Trophoblast cell (in vitro differentiated cells and primary cell): ENCODE measurements at regions not wholly inside any gene's neighbourhood (a gene's known extent, or its start where the extent isn't known, plus 50 kb on each side); places are given as distances from the start of the nearest gene placed in this dataset.

Source experiments
- DNase-seq, 2 donors: peaks; one replicate each; pipeline ENCODE4 v3.0.0-alpha.2; 2016
- H2AFZ ChIP-seq: 2 replicates; pipeline ENCODE4 v1.6.1; 2013; ENCODE audit warnings: low read length, moderate library complexity, mild to moderate bottlenecking; ENCODE audit not compliant: insufficient read depth, poor library complexity
- H2AK5ac ChIP-seq: 2 replicates; pipeline ENCODE4 v1.6.1; 2013; ENCODE audit warnings: mild to moderate bottlenecking, low read length
- H2BK120ac ChIP-seq: 2 replicates; pipeline ENCODE4 v1.6.1; 2013; ENCODE audit warnings: low read length, mild to moderate bottlenecking, moderate library complexity; ENCODE audit not compliant: insufficient read depth, poor library complexity
- H2BK12ac ChIP-seq: 2 replicates; pipeline ENCODE4 v1.6.1; 2013; ENCODE audit warnings: mild to moderate bottlenecking, low read length, moderate library complexity
- H2BK5ac ChIP-seq: 2 replicates; pipeline ENCODE4 v1.6.1; 2013; ENCODE audit warnings: low read length, low read depth, moderate library complexity, mild to moderate bottlenecking; ENCODE audit not compliant: poor library complexity
- H3K14ac ChIP-seq: 2 replicates; pipeline ENCODE4 v1.6.1; 2013; ENCODE audit warnings: mild to moderate bottlenecking, low read length
- H3K18ac ChIP-seq: 2 replicates; pipeline ENCODE4 v1.6.1; 2013; ENCODE audit warnings: mild to moderate bottlenecking, low read length
- H3K23ac ChIP-seq: 2 replicates; pipeline ENCODE4 v1.6.1; 2013; ENCODE audit warnings: low read length
- H3K27ac ChIP-seq: 2 replicates; pipeline ENCODE4 v1.5.1; 2013; ENCODE audit warnings: low read depth, mild to moderate bottlenecking, inconsistent platforms, low read length, moderate library complexity
- H3K27me3 ChIP-seq: 2 replicates; pipeline ENCODE4 v1.6.1; 2013; ENCODE audit warnings: inconsistent platforms, mild to moderate bottlenecking, low read length, moderate library complexity; ENCODE audit not compliant: insufficient read depth
- H3K36me3 ChIP-seq, 2 experiments: 1 replicate in 1 of 2; 2 replicates in 1 of 2; pipeline ENCODE4 v1.6.1; 2013; ENCODE audit warnings: low read length in 2 of 2, mild to moderate bottlenecking in 2 of 2, moderate library complexity in 1 of 2; ENCODE audit not compliant: insufficient read depth in 2 of 2, control insufficient read depth in 1 of 2
- H3K4ac ChIP-seq: 2 replicates; pipeline ENCODE4 v1.6.1; 2013; ENCODE audit warnings: low read depth, mild to moderate bottlenecking, low read length, moderate library complexity
- H3K4me1 ChIP-seq, 2 experiments: 1 replicate in 1 of 2; 2 replicates in 1 of 2; pipeline ENCODE4 v1.6.1; 2013; ENCODE audit warnings: low read length in 2 of 2, mild to moderate bottlenecking in 2 of 2, moderate library complexity in 1 of 2; ENCODE audit not compliant: insufficient read depth in 2 of 2, control insufficient read depth in 1 of 2
- H3K4me2 ChIP-seq: 2 replicates; pipeline ENCODE4 v1.6.1; 2013; ENCODE audit warnings: inconsistent platforms, mild to moderate bottlenecking, low read length, moderate library complexity
- H3K4me3 ChIP-seq: 2 replicates; pipeline ENCODE4 v1.5.1; 2013; ENCODE audit warnings: mild to moderate bottlenecking, low read depth, low read length, inconsistent platforms
- H3K79me1 ChIP-seq: one replicate; pipeline ENCODE4 v1.6.1; 2013; ENCODE audit warnings: low read length
- H3K79me2 ChIP-seq: 2 replicates; pipeline ENCODE4 v1.6.1; 2013; ENCODE audit warnings: low read length, mild to moderate bottlenecking; ENCODE audit not compliant: control insufficient read depth, insufficient read depth, poor library complexity
- H3K9ac ChIP-seq: 2 replicates; pipeline ENCODE4 v1.6.1; 2013; ENCODE audit warnings: mild to moderate bottlenecking, low read length
- H3K9me3 ChIP-seq: 2 replicates; pipeline ENCODE4 v1.6.1; 2013; ENCODE audit warnings: low read depth, mild to moderate bottlenecking, control low read depth, inconsistent platforms, low read length; ENCODE audit not compliant: insufficient read depth
- H4K12ac ChIP-seq: 2 replicates; pipeline ENCODE4 v1.6.1; 2013; ENCODE audit warnings: low read depth, mild to moderate bottlenecking, low read length, moderate library complexity
- H4K8ac ChIP-seq: 2 replicates; pipeline ENCODE4 v1.6.1; 2013; ENCODE audit warnings: low read depth, mild to moderate bottlenecking, low read length, moderate library complexity
- H4K91ac ChIP-seq: one replicate; pipeline ENCODE4 v1.6.1; 2013; ENCODE audit warnings: low read depth, mild to moderate bottlenecking, low read length, moderate library complexity
- WGBS: extraction: QIAGEN DNeasy Blood & Tissue Kit; methylation state at CpG from one replicate; pipeline ENCODE4 v1.1.7; 2013; ENCODE audit warnings: missing lambda C conversion rate; ENCODE audit not compliant: insufficient read length, insufficient coverage; ENCODE audit errors: extremely low coverage; 5-methylcytosine and 5-hydroxymethylcytosine counted together

DNA sequence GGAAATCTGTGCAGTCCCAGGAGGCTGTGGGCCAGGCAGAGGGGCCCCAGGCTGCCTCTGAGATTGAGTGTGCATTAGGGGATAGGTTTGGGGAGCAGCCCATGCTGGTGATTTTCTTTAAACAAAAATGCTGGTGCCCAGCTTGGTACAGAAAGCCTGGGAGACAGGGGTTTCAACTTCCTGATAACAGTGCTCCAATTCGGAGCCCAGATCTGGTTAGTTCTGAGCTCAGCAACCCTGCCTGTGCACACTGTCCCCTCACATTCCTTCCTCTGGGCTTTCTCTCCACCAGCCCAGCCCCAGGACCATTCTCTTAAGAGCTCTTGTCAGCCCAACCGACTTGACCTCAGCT, 379.2 kb upstream of the ZMIZ1 start:
- Histone ChIP-seq H4K91ac (no peak overlapping the region), H2AK5ac (no peak overlapping the region), H3K4me1 (peaks cover 0 to 6% of the 10 kb centered on the region in 2 experiments), H3K4me2 (no peak overlapping the region), H4K8ac (no peak overlapping the region), H3K9me3 (peaks cover 2% of the 10 kb centered on the region), H3K4me3 (no peak overlapping the region), H2BK12ac (no peak overlapping the region), H3K27ac (no peak overlapping the region), H3K9ac (no peak overlapping the region), H3K4ac (no peak overlapping the region), H3K23ac (no peak overlapping the region), H2BK120ac (no peak overlapping the region), H2AFZ (no peak overlapping the region), H3K27me3 (no peaks in the 10 kb centered on the region), H2BK5ac (no peak overlapping the region), H3K79me2 (no peaks in the 10 kb centered on the region), H3K36me3 (no peaks in the 10 kb centered on the region), H3K18ac (no peak overlapping the region), H3K79me1 (no peaks in the 10 kb centered on the region), H3K14ac (no peak overlapping the region), H4K12ac (no peak overlapping the region)
- no CpG with 5 or more reads among the region's 2 CpGs for WGBS
- DNase-seq: no peak

DNA sequence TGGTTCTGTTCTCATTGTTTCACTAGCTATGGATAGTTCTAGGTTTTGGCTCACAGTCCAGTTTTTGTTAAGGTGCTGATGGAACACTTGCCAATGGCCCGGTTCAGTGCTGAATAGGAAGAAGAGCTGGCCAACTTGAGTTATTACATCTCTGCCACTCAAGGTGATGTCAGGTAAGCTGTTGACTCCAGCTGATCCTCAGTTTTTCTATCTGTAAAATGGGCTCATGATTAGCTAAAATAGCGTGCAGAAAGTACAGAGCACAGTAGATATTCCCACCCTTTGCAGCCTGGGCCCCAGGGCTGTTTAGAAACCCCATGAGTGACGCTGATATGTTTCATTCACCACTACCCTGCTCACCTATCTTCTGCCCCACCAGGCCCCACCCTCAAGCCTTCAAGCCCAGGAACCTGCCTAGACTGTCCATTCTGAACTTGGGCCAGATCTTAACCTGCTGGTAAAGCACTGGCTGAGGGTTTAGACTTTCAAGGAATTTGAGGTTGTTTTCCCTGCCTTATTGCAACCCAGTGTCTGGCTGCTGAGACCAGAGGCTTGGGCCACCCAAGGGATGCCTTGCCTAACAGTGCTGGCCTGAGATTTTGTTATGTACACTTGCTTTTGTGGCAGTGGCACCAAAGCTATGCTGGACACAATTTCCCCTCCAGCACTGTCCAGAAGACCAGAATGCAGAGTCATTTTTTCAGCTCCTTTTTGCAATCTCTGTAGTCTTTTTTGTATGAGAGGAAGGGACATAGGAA, 378.2 kb upstream of the ZMIZ1 start:
- Histone ChIP-seq H4K12ac (no peak overlapping the region), H3K4me1 (peaks cover 0 to 6% of the 10 kb centered on the region in 2 experiments), H3K36me3 (no peaks in the 10 kb centered on the region), H3K4me2 (no peak overlapping the region), H2BK12ac (no peak overlapping the region), H2AFZ (no peak overlapping the region), H3K4me3 (no peak overlapping the region), H3K14ac (no peak overlapping the region), H3K79me1 (no peaks in the 10 kb centered on the region), H2AK5ac (no peak overlapping the region), H3K18ac (no peak overlapping the region), H3K79me2 (no peaks in the 10 kb centered on the region), H3K27me3 (no peaks in the 10 kb centered on the region), H3K9me3 (peaks cover 2% of the 10 kb centered on the region), H3K27ac (no peak overlapping the region), H4K91ac (no peak overlapping the region), H3K23ac (no peak overlapping the region), H2BK5ac (no peak overlapping the region), H3K4ac (no peak overlapping the region), H2BK120ac (no peak overlapping the region), H3K9ac (no peak overlapping the region), H4K8ac (no peak overlapping the region)
- no CpG with 5 or more reads among the region's 3 CpGs for WGBS
- DNase-seq: no peak

GRCh38 chr10:78691301-78692030, 377.3 kb upstream of the ZMIZ1 start:
- H3K36me3 ChIP-seq: no peaks in the 10 kb centered on the region
- no peak overlapping the region for H3K23ac ChIP-seq
- no peak overlapping the region for H3K4me3 ChIP-seq
- H3K9ac ChIP-seq: no peak overlapping the region
- no peak overlapping the region for H4K91ac ChIP-seq
- H3K9me3 ChIP-seq: peaks cover 2% of the 10 kb centered on the region
- no peak overlapping the region for H3K18ac ChIP-seq
- no peak overlapping the region for H2BK5ac ChIP-seq
- no peak overlapping the region for H3K14ac ChIP-seq
- H3K79me2 ChIP-seq: no peaks in the 10 kb centered on the region
- no peak overlapping the region for H2AFZ ChIP-seq
- H3K27me3 ChIP-seq: no peaks in the 10 kb centered on the region
- H2BK120ac ChIP-seq: no peak overlapping the region
- H2BK12ac ChIP-seq: no peak overlapping the region
- H3K4ac ChIP-seq: no peak overlapping the region
- H3K4me1 ChIP-seq: peaks cover 0 to 6% of the 10 kb centered on the region in 2 experiments
- H2AK5ac ChIP-seq: no peak overlapping the region
- H3K79me1 ChIP-seq: no peaks in the 10 kb centered on the region
- WGBS: no CpG with 5 or more reads among the region's 4 CpGs
- H3K4me2 ChIP-seq: no peak overlapping the region
- no peak overlapping the region for H4K12ac ChIP-seq
- no peak overlapping the region for H4K8ac ChIP-seq
- H3K27ac ChIP-seq: no peak overlapping the region
- no peak for DNase-seq

DNA sequence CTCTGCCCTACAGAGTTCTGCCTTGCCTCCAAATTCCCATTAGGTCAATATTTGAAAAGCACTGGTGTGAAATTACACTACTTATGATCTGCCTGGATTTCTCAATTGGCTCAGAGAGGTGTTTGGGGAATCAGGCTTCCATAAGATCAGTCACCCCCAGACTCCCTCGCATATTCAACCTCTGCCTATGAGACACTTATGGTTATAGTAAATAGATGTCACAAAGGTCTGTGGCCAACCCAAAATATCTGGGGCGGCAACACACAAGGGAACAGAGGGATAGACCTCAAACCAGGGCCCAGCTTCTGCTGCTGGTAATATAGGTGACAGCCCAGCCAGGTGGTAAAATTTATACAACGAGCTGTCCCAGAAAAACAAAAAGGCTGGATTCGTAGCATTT, 376.7 kb upstream of the ZMIZ1 start:
- H4K12ac ChIP-seq: no peak overlapping the region
- no peak overlapping the region for H2BK120ac ChIP-seq
- H3K9me3 ChIP-seq: peaks cover 2% of the 10 kb centered on the region
- DNase-seq: no peak
- no peak overlapping the region for H2AFZ ChIP-seq
- no peaks in the 10 kb centered on the region for H3K27me3 ChIP-seq
- no peak overlapping the region for H2BK5ac ChIP-seq
- peaks cover 0 to 6% of the 10 kb centered on the region in 2 experiments for H3K4me1 ChIP-seq
- H3K79me1 ChIP-seq: no peaks in the 10 kb centered on the region
- no peaks in the 10 kb centered on the region for H3K79me2 ChIP-seq
- no CpG with 5 or more reads among the region's 4 CpGs for WGBS
- no peak overlapping the region for H4K91ac ChIP-seq
- H3K27ac ChIP-seq: no peak overlapping the region
- H3K18ac ChIP-seq: no peak overlapping the region
- no peak overlapping the region for H3K4me2 ChIP-seq
- H3K4ac ChIP-seq: no peak overlapping the region
- H3K4me3 ChIP-seq: no peak overlapping the region
- H3K9ac ChIP-seq: no peak overlapping the region
- H2AK5ac ChIP-seq: no peak overlapping the region
- H3K14ac ChIP-seq: no peak overlapping the region
- H3K23ac ChIP-seq: no peak overlapping the region
- H3K36me3 ChIP-seq: no peaks in the 10 kb centered on the region
- no peak overlapping the region for H4K8ac ChIP-seq
- no peak overlapping the region for H2BK12ac ChIP-seq
